ENCODE measurements at regions not wholly inside any gene's neighbourhood (a gene's known extent, or its start where the extent isn't known, plus 50 kb on each side); places are given as distances from the start of the nearest gene placed in this dataset.

GRCh38 chr3:17911986-17912760, 169.7 kb upstream of the TBC1D5 start:
- no peak overlapping the region for H3K4me3 ChIP-seq (ENCODE audit: control insufficient read depth in 2 of 3, extremely low read depth in 1 of 3, insufficient read depth in 2 of 3, low read depth in 1 of 3, low read length in 3 of 3)
- DNase-seq (ENCODE audit: low read depth, low spot score) (no peak), FAIRE-seq (no peak)
- no peaks in the 10 kb centered on the region for H3K36me3 ChIP-seq (ENCODE audit: control insufficient read depth in 2 of 2, extremely low read depth in 1 of 2, insufficient read depth in 2 of 2, low read length in 2 of 2)
- no peaks in the 10 kb centered on the region for H3K9me1 ChIP-seq (ENCODE audit: control insufficient read depth, extremely low read depth, insufficient read depth, low read length)
- no peaks in the 10 kb centered on the region for H4K20me1 ChIP-seq (ENCODE audit: control insufficient read depth, extremely low read depth, insufficient read depth, low read length)
- H2AFZ ChIP-seq (ENCODE audit: control insufficient read depth, low read length): no peak overlapping the region
- TF ChIP-seq CTCF (optimal IDR thresholded peaks at IDR 0.05 in 1 of 3, IDR thresholded peaks at IDR 0.05 in 1 of 3, conservative IDR thresholded peaks at IDR 0.05 in 1 of 3; ENCODE audit: extremely low read depth in 1 of 3, insufficient read depth in 2 of 3, low read length in 3 of 3) (no peak), EZH2 (IDR thresholded peaks at IDR 0.05; ENCODE audit: low read length) (no peak)
- H3K9me3 ChIP-seq (ENCODE audit: control insufficient read depth, low read depth, low read length): no peaks in the 10 kb centered on the region
- H3K27me3 ChIP-seq (ENCODE audit: control insufficient read depth, extremely low read depth, insufficient read depth, low read length): no peaks in the 10 kb centered on the region
- no peak overlapping the region for H3K4me2 ChIP-seq (ENCODE audit: control insufficient read depth, extremely low read depth, insufficient read depth, low read depth, low read length)
- no peaks in the 10 kb centered on the region for H3K79me2 ChIP-seq (ENCODE audit: control insufficient read depth, insufficient read depth, low read length)
- no peak overlapping the region for H3K27ac ChIP-seq (ENCODE audit: control insufficient read depth, insufficient read depth, low read length)
- no peaks in the 10 kb centered on the region for H3K4me1 ChIP-seq (ENCODE audit: control insufficient read depth, extremely low read depth, insufficient read depth, low read length)
- H3K9ac ChIP-seq (ENCODE audit: control insufficient read depth, extremely low read depth, insufficient read depth, low read length): no peak overlapping the region
- dilution Hi-C loops (cut with MboI; ENCODE audit: extremely low pct_ligation_motif_present, low sequenced_read_pairs): no loop called here

DNA sequence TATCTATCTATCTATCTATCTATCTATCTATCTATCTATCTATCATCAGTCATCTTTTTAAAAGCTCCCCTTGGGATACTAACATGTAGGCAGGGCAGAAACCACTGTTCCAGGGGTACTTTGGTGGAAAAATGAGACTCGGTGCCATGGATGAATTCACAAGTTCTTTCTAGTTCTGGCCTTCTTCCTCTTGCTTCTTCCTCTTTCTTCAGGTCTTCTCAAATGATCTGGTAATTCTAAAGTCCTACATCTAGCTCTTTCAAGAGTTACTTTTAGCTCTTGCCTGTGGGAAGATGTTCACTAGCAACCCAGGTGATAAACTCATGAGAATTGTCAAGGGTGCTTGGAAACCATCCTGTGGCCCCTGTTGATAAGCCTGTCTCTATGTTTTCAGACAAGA, 168.5 kb upstream of the TBC1D5 start:
- dilution Hi-C loops (cut with MboI; ENCODE audit: extremely low pct_ligation_motif_present, low sequenced_read_pairs): no loop called here

More for the DNA sequence above, 168.5 kb upstream of the TBC1D5 start:
- no peaks in the 10 kb centered on the region for H3K9me1 ChIP-seq (ENCODE audit: control insufficient read depth, extremely low read depth, insufficient read depth, low read length)
- H3K4me1 ChIP-seq (ENCODE audit: control insufficient read depth, extremely low read depth, insufficient read depth, low read length): no peaks in the 10 kb centered on the region
- no peaks in the 10 kb centered on the region for H3K79me2 ChIP-seq (ENCODE audit: control insufficient read depth, insufficient read depth, low read length)
- FAIRE-seq (no peak), DNase-seq (ENCODE audit: low read depth, low spot score) (no peak)
- no peaks in the 10 kb centered on the region for H3K36me3 ChIP-seq (ENCODE audit: control insufficient read depth in 2 of 2, extremely low read depth in 1 of 2, insufficient read depth in 2 of 2, low read length in 2 of 2)
- no peak for TF ChIP-seq CTCF (optimal IDR thresholded peaks at IDR 0.05 in 1 of 3, IDR thresholded peaks at IDR 0.05 in 1 of 3, conservative IDR thresholded peaks at IDR 0.05 in 1 of 3; ENCODE audit: extremely low read depth in 1 of 3, insufficient read depth in 2 of 3, low read length in 3 of 3)
- no peak for TF ChIP-seq EZH2 (IDR thresholded peaks at IDR 0.05; ENCODE audit: low read length)
- H3K9me3 ChIP-seq (ENCODE audit: control insufficient read depth, low read depth, low read length): no peaks in the 10 kb centered on the region
- no peak overlapping the region for H3K4me2 ChIP-seq (ENCODE audit: control insufficient read depth, extremely low read depth, insufficient read depth, low read depth, low read length)
- H3K9ac ChIP-seq (ENCODE audit: control insufficient read depth, extremely low read depth, insufficient read depth, low read length): no peak overlapping the region
- no peaks in the 10 kb centered on the region for H3K27me3 ChIP-seq (ENCODE audit: control insufficient read depth, extremely low read depth, insufficient read depth, low read length)
- H2AFZ ChIP-seq (ENCODE audit: control insufficient read depth, low read length): no peak overlapping the region
- H3K4me3 ChIP-seq (ENCODE audit: control insufficient read depth in 2 of 3, extremely low read depth in 1 of 3, insufficient read depth in 2 of 3, low read depth in 1 of 3, low read length in 3 of 3): no peak overlapping the region
- H4K20me1 ChIP-seq (ENCODE audit: control insufficient read depth, extremely low read depth, insufficient read depth, low read length): no peaks in the 10 kb centered on the region
- H3K27ac ChIP-seq (ENCODE audit: control insufficient read depth, insufficient read depth, low read length): no peak overlapping the region
